ENCODE measurements at regions not wholly inside any gene's neighbourhood (a gene's known extent, or its start where the extent isn't known, plus 50 kb on each side); places are given as distances from the start of the nearest gene placed in this dataset.

DNA sequence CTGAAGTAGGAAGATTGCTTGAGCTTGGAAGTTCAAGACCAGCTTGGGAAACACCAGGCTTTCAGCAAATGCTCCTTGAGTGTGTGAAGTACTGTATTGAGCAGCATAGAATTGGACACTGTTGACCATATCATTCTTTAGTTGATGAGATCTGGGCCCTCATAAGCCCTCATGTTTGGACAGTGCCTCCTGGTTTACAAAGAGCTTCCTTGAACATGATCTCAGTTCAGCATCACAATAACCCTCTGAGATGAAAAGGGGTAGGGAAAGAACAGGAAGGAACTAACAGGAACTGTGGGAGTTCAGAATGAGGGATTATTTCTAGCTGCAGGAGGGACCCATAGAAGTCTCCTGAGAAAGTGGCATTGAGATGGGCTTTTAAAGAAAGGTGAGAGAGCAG lies 153.2 kb downstream of the C12orf75 start:
- Histone ChIP-seq H3K27me3 (replicated peaks; ENCODE audit: control insufficient read depth, insufficient read depth, low read length) (no peaks in the 10 kb centered on the region), H3K4me3 (replicated peaks; ENCODE audit: low read depth, low read length) (no peak overlapping the region), H3K36me3 (ENCODE audit: control insufficient read depth, insufficient read depth, low read length) (no peaks in the 10 kb centered on the region)
- no peak for DNase-seq (ENCODE audit: extremely low read depth, insufficient read length)
- TF ChIP-seq, protein P1, sequence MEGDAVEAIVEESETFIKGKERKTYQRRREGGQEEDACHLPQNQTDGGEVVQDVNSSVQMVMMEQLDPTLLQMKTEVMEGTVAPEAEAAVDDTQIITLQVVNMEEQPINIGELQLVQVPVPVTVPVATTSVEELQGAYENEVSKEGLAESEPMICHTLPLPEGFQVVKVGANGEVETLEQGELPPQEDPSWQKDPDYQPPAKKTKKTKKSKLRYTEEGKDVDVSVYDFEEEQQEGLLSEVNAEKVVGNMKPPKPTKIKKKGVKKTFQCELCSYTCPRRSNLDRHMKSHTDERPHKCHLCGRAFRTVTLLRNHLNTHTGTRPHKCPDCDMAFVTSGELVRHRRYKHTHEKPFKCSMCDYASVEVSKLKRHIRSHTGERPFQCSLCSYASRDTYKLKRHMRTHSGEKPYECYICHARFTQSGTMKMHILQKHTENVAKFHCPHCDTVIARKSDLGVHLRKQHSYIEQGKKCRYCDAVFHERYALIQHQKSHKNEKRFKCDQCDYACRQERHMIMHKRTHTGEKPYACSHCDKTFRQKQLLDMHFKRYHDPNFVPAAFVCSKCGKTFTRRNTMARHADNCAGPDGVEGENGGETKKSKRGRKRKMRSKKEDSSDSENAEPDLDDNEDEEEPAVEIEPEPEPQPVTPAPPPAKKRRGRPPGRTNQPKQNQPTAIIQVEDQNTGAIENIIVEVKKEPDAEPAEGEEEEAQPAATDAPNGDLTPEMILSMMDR (IDR thresholded peaks at IDR 0.05; ENCODE audit: insufficient read depth, low read length, poor library complexity, severe bottlenecking), result no peak

DNA sequence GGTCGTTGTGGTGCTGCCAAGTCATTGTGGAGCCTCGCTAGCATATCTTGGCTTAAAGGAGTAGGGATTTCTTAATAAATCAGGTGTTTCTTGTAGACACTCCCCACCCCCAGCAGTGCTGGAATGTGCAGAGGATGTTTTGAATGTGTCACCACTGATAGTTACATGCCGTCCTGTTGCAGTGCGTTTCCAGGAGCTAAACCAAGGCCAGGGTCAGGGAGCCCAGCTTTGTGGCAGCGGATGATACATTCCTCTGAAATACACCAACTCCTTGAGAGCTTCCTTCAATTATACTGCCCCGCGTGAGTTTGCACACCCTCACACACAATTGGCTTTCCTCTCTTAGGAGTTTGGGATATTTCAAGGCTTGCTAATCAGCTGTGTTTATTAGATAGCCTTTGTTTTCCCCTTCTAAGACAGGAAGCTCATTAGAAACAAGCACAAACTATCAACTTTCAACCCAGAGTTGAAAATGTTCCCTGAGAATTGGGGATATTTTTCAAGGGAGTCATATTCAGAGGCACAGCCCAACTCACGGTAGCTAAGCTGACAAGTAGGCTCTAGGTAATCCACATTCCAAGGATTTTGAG lies 154.9 kb downstream of the C12orf75 start:
- DNase-seq (ENCODE audit: extremely low read depth, insufficient read length), result no peak
- H3K36me3 ChIP-seq (ENCODE audit: control insufficient read depth, insufficient read depth, low read length), result no peaks in the 10 kb centered on the region
- H3K27me3 ChIP-seq (replicated peaks; ENCODE audit: control insufficient read depth, insufficient read depth, low read length), result no peaks in the 10 kb centered on the region
- TF ChIP-seq, protein P1 (IDR thresholded peaks at IDR 0.05; ENCODE audit: insufficient read depth, low read length, poor library complexity, severe bottlenecking), result no peak
- H3K4me3 ChIP-seq (replicated peaks; ENCODE audit: low read depth, low read length), result no peak overlapping the region

DNA sequence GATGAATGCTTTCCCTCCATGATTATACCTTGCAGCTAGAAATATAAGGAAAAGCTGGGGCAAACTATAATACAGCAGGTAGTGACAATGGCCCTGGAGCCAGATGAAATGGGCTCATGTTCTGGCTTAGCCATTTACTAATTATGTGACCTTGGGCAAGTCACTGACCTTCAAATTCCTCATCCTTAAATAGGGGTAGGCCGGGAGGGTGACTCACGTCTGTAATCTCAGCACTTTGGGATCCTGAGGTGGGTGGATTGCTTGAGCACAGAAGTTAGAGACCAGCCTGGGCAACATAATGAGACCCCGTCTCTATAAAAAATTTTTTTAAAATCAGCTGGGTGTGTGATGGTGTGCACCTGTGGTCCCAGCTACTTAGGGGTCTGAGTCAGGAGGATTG lies 155.4 kb downstream of the C12orf75 start:
- H3K36me3 ChIP-seq (ENCODE audit: control insufficient read depth, insufficient read depth, low read length), result no peaks in the 10 kb centered on the region
- no peak overlapping the region for H3K4me3 ChIP-seq (replicated peaks; ENCODE audit: low read depth, low read length)
- TF ChIP-seq, protein P1 (IDR thresholded peaks at IDR 0.05; ENCODE audit: insufficient read depth, low read length, poor library complexity, severe bottlenecking), result no peak
- no peaks in the 10 kb centered on the region for H3K27me3 ChIP-seq (replicated peaks; ENCODE audit: control insufficient read depth, insufficient read depth, low read length)
- DNase-seq (ENCODE audit: extremely low read depth, insufficient read length), result no peak

DNA sequence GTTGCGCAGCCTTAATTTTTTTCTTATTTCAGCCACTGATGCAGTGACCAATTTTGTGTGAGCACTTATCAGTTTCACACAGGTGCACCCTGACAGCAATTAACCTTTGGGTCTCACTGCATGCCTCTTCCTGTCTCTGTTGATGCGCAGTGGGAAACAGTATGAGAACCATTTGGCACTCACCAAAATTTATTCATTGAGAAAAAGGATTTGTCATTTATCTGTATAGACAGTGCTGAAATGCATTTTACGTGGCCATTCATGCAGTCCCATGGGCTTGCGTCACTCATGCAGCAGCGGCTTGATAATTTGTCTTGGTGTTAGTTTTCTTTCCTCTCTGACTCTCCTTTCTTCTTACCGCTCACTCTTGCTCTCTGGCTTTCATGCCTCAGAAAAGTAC lies 157.5 kb downstream of the C12orf75 start:
- Histone ChIP-seq H3K36me3 (ENCODE audit: control insufficient read depth, insufficient read depth, low read length) (no peaks in the 10 kb centered on the region), H3K27me3 (replicated peaks; ENCODE audit: control insufficient read depth, insufficient read depth, low read length) (no peaks in the 10 kb centered on the region; the same call in 1 of the 2 replicates), H3K4me3 (replicated peaks; ENCODE audit: low read depth, low read length) (no peak overlapping the region)
- no peak for DNase-seq (ENCODE audit: extremely low read depth, insufficient read length)
- TF ChIP-seq, protein P1 (IDR thresholded peaks at IDR 0.05; ENCODE audit: insufficient read depth, low read length, poor library complexity, severe bottlenecking), result no peak

DNA sequence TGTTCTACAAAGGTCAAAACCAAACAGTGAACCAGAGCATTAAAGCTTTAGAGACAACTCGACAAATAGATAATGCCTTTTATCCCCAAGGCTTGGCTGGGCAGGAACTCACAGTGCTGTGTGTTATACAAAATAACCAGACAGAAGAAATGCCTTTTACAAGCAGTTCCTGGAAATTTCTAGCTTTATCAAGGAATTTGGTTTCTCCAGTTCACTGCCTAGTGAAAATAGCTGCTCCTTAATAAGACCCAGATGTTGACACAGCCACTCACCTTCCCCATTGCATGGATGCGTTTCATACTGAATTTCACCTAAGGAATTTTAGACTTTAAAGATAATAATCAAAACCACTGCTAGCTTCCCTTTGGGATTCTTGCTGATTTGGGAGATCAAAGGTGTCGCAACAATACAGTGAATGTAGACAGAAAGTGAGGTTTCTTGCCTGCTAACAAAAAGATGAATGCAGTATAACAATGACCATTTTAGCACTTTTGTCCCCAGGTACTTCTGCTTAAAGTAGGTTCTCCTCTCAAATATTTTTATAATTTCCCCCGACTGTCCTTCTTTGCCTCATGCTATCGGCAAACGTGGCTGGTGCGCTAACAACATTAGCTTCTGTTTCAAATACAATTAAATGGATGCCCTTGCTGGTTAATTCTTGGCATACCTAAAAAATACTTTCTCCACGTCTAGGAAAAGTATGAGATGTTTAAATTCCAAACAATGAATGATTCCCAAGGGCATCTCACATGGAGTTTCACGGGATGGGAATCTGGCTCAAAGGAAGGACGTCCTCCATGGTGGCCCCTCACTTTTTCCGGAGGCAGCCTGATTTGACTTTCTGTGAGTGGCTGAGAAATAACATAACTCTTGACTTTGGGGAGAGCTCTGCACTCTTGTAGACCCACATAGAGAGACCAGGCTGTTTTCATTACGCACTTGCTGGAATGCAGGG lies 162.4 kb downstream of the C12orf75 start:
- Histone ChIP-seq H3K27me3 (replicated peaks; ENCODE audit: control insufficient read depth, insufficient read depth, low read length) (no peaks in the 10 kb centered on the region; the same call in 1 of the 2 replicates), H3K4me3 (replicated peaks; ENCODE audit: low read depth, low read length) (no peak overlapping the region), H3K36me3 (ENCODE audit: control insufficient read depth, insufficient read depth, low read length) (no peaks in the 10 kb centered on the region)
- DNase-seq (ENCODE audit: extremely low read depth, insufficient read length), result no peak
- TF ChIP-seq, protein P1 (IDR thresholded peaks at IDR 0.05; ENCODE audit: insufficient read depth, low read length, poor library complexity, severe bottlenecking), result no peak
